ENCODE measurements at regions not wholly inside any gene's neighbourhood (a gene's known extent, or its start where the extent isn't known, plus 50 kb on each side); places are given as distances from the start of the nearest gene placed in this dataset.

DNA sequence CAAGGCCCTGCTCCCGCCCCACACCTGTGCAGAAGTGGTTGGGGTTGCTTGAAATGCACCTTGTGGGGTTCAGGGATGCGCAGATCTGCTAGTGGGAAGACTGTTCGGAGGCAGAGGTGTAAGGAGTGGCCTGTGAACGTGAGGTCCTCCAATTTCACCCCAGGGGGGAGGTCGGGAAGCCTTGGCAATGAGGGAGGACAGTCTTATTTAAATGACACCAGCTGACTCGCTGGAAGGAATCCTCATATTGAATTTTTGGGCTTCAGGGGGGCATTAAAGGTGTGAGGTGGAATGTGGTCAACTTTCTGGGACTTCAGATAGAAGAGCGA lies 218.8 kb upstream of the CELF2 start:
- DNase-seq (ENCODE audit: insufficient read length) (no peak), FAIRE-seq (no peak)
- no peak for TF ChIP-seq TAF1 (IDR thresholded peaks at IDR 0.05; ENCODE audit: borderline replicate concordance, low read depth, low read length)
- TF ChIP-seq POLR2AphosphoS5 (IDR thresholded peaks at IDR 0.05; ENCODE audit: low read depth, low read length) = no peak
- TF ChIP-seq POLR2A (IDR thresholded peaks at IDR 0.05; ENCODE audit: low read depth, low read length) = no peak

DNA sequence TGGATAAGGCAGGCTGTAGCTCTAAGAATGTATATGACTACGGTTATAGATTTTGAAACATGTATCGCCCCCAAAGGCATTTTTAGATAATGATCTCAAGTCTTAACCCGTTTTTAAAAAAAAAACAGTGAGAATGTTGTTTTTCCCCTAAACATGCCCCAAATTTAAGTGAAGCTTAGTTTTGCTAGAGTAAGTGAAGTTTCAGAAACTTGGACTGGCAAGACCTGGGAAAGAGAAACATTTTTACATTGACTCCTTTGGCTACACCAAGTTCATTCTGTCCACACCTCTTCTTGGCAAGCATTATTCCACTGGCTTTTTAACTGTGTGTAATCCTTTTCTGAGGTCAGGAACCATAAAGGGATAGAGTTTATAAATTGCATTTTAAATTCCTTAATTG lies 216.7 kb upstream of the CELF2 start:
- DNase-seq (ENCODE audit: insufficient read length) (no peak), FAIRE-seq (no peak)
- no peak for TF ChIP-seq POLR2A (IDR thresholded peaks at IDR 0.05; ENCODE audit: low read depth, low read length)
- TF ChIP-seq POLR2AphosphoS5 (IDR thresholded peaks at IDR 0.05; ENCODE audit: low read depth, low read length) = no peak
- no peak for TF ChIP-seq TAF1 (IDR thresholded peaks at IDR 0.05; ENCODE audit: borderline replicate concordance, low read depth, low read length)

- TF ChIP-seq POLR2AphosphoS5 (IDR thresholded peaks at IDR 0.05; ENCODE audit: low read depth, low read length) (no peak), POLR2A (IDR thresholded peaks at IDR 0.05; ENCODE audit: low read depth, low read length) (no peak), TAF1 (IDR thresholded peaks at IDR 0.05; ENCODE audit: borderline replicate concordance, low read depth, low read length) (no peak)
- FAIRE-seq (no peak), DNase-seq (ENCODE audit: insufficient read length) (no peak)
These were observed 214.4 kb upstream of the CELF2 start for GRCh38 chr10:10803278-10803677.

DNA sequence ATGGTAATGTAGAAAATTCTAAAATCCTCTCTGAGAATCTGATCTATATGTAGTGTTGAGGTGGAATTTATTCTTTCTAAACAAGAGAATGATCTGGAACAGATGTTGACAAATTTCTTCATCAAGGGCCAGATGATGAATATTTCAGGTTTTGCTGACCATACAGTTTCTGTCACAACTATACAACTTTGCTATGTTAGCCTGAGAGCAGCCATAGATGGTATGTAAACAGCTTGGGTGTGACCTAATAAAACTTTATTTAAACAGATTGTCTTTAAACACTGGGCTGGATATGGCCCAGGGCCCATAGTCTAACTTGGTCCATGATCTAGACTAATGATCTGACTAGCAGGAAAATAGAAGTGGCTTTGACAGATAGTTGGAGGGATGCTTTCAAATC lies 213.6 kb upstream of the CELF2 start:
- no peak for FAIRE-seq
- no peak for DNase-seq (ENCODE audit: insufficient read length)
- TF ChIP-seq TAF1 (IDR thresholded peaks at IDR 0.05; ENCODE audit: borderline replicate concordance, low read depth, low read length) = no peak
- TF ChIP-seq POLR2AphosphoS5 (IDR thresholded peaks at IDR 0.05; ENCODE audit: low read depth, low read length) = no peak
- no peak for TF ChIP-seq POLR2A (IDR thresholded peaks at IDR 0.05; ENCODE audit: low read depth, low read length)

GRCh38 chr10:10804998-10805740 lies 212.5 kb upstream of the CELF2 start:
- TF ChIP-seq POLR2AphosphoS5 (IDR thresholded peaks at IDR 0.05; ENCODE audit: low read depth, low read length) (no peak), POLR2A (IDR thresholded peaks at IDR 0.05; ENCODE audit: low read depth, low read length) (no peak), TAF1 (IDR thresholded peaks at IDR 0.05; ENCODE audit: borderline replicate concordance, low read depth, low read length) (no peak)
- no peak for FAIRE-seq
- no peak for DNase-seq (ENCODE audit: insufficient read length)

DNA sequence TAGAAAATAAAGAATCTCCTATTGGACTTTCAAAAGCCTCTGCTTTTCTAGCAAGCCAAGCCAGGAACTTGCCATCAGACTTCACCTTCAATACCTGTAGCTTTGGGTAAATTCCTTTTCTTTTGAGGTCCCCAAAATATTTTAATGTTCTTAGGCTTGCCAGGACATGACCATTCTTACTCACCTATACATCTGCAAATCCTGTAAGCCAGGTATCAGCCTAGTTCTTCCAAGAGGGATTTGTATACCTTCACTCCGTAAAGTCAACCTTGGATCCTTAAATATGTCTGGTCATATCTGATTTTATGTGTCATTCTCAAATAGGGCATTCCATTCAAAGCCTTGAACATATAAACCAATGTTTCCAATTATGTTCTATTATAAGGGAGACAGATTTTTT lies 210.6 kb upstream of the CELF2 start:
- TF ChIP-seq TAF1 (IDR thresholded peaks at IDR 0.05; ENCODE audit: borderline replicate concordance, low read depth, low read length) = no peak
- no peak for DNase-seq (ENCODE audit: insufficient read length)

GRCh38 chr10:10811562-10811961 lies 206.1 kb upstream of the CELF2 start:
- TF ChIP-seq POLR2AphosphoS5 (IDR thresholded peaks at IDR 0.05; ENCODE audit: low read depth, low read length) = no peak
- TF ChIP-seq TAF1 (IDR thresholded peaks at IDR 0.05; ENCODE audit: borderline replicate concordance, low read depth, low read length) = no peak
- TF ChIP-seq POLR2A (IDR thresholded peaks at IDR 0.05; ENCODE audit: low read depth, low read length) = no peak
- no peak for FAIRE-seq
- no peak for DNase-seq (ENCODE audit: insufficient read length)

More for the DNA sequence above, 210.6 kb upstream of the CELF2 start:
- no peak for FAIRE-seq

GRCh38 chr10:10813656-10814055 lies 204.0 kb upstream of the CELF2 start:
- DNase-seq (ENCODE audit: insufficient read length) (no peak), FAIRE-seq (no peak)
- TF ChIP-seq TAF1 (IDR thresholded peaks at IDR 0.05; ENCODE audit: borderline replicate concordance, low read depth, low read length) (no peak), POLR2A (IDR thresholded peaks at IDR 0.05; ENCODE audit: low read depth, low read length) (no peak), POLR2AphosphoS5 (IDR thresholded peaks at IDR 0.05; ENCODE audit: low read depth, low read length) (no peak)

DNA sequence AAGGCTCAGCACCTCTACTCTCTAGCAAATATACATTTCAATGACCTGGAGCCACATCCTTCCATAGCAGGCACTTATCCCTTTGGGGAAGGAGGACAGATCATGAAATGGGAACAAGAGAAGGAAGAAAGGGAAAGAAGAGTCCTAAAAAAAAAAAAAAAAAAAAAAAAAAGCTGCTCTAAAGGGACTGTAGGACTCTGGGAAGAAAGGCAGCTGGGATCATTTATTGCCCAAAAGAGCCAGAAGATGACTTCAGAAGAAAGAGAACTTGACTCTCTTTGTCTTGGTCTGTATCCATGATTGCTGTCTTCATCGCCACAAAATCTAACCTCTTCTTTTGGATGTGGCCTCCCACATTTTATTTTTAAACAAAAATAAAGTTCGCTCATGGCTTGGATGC lies 203.6 kb upstream of the CELF2 start:
- FAIRE-seq (no peak), DNase-seq (ENCODE audit: insufficient read length) (no peak)
- TF ChIP-seq POLR2A (IDR thresholded peaks at IDR 0.05; ENCODE audit: low read depth, low read length) (no peak), TAF1 (IDR thresholded peaks at IDR 0.05; ENCODE audit: borderline replicate concordance, low read depth, low read length) (no peak), POLR2AphosphoS5 (IDR thresholded peaks at IDR 0.05; ENCODE audit: low read depth, low read length) (no peak)

- no peak for FAIRE-seq
- no peak for DNase-seq (ENCODE audit: insufficient read length)
- no peak for TF ChIP-seq TAF1 (IDR thresholded peaks at IDR 0.05; ENCODE audit: borderline replicate concordance, low read depth, low read length)
- no peak for TF ChIP-seq POLR2A (IDR thresholded peaks at IDR 0.05; ENCODE audit: low read depth, low read length)
- no peak for TF ChIP-seq POLR2AphosphoS5 (IDR thresholded peaks at IDR 0.05; ENCODE audit: low read depth, low read length)
These were observed 201.2 kb upstream of the CELF2 start for GRCh38 chr10:10816447-10816846.

- no peak for DNase-seq (ENCODE audit: insufficient read length)
- FAIRE-seq = no peak
- TF ChIP-seq POLR2A (IDR thresholded peaks at IDR 0.05; ENCODE audit: low read depth, low read length) = no peak
- TF ChIP-seq POLR2AphosphoS5 (IDR thresholded peaks at IDR 0.05; ENCODE audit: low read depth, low read length) = no peak
- TF ChIP-seq TAF1 (IDR thresholded peaks at IDR 0.05; ENCODE audit: borderline replicate concordance, low read depth, low read length) = no peak
These were observed 200.1 kb upstream of the CELF2 start for GRCh38 chr10:10817609-10818008.

DNA sequence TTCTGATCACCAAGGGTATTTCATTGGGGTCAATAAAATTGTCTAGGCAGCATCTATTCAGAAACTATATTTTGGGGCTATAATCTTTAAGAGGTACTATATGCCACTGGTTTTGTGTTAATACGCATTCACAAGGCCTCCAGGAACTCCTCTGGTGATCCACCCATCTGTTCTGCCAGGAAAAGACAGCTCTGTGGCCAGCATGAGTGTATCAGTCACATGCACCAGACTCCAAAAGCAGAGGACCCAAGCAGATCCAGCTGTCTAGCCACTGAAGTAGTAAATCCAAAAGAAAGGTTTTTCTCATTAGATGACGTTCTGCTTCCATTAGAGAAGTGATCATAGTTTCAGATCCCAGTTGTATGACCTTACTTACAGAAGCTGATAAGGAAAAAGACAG lies 199.6 kb upstream of the CELF2 start:
- DNase-seq (ENCODE audit: insufficient read length) = no peak
- no peak for FAIRE-seq
- TF ChIP-seq TAF1 (IDR thresholded peaks at IDR 0.05; ENCODE audit: borderline replicate concordance, low read depth, low read length) = no peak
- no peak for TF ChIP-seq POLR2A (IDR thresholded peaks at IDR 0.05; ENCODE audit: low read depth, low read length)
- TF ChIP-seq POLR2AphosphoS5 (IDR thresholded peaks at IDR 0.05; ENCODE audit: low read depth, low read length) = no peak
